Type B pancreatic cell (in vitro differentiated cells): ENCODE measurements at regions not wholly inside any gene's neighbourhood (a gene's known extent, or its start where the extent isn't known, plus 50 kb on each side); places are given as distances from the start of the nearest gene placed in this dataset.

Experiments used
- DNase-seq: peaks from one replicate; pipeline ENCODE4 v3.0.0; 2021; ENCODE audit warnings: mixed read lengths; ENCODE audit not compliant: unreplicated experiment; ENCODE audit errors: extremely low spot score
- H3K27ac Mint-ChIP-seq: 2 replicates; pipeline ENCODE4 v1.8.0; 2021; ENCODE audit warnings: mild to moderate bottlenecking, mixed read lengths
- H3K27me3 Mint-ChIP-seq: 2 replicates; pipeline ENCODE4 v1.8.0; 2021; ENCODE audit warnings: mixed read lengths
- H3K36me3 Mint-ChIP-seq: 2 replicates; pipeline ENCODE4 v1.8.0; 2021; ENCODE audit warnings: mixed read lengths
- H3K4me1 Mint-ChIP-seq: one replicate; pipeline ENCODE4 v1.8.0; 2021; ENCODE audit warnings: mixed read lengths; ENCODE audit not compliant: unreplicated experiment
- H3K4me3 Mint-ChIP-seq: 2 replicates; pipeline ENCODE4 v1.8.0; 2021; ENCODE audit warnings: mild to moderate bottlenecking, mixed read lengths
- H3K9me3 Mint-ChIP-seq: 2 replicates; pipeline ENCODE4 v1.8.0; 2021; ENCODE audit warnings: mixed read lengths
- TF ChIP-seq, protein P1 (sequence below): fragments of 200-600 bp; sonication (generic); conservative IDR thresholded peaks from 2 replicates; pipeline ENCODE4 v1.5.0; 2021; ENCODE audit warnings: antibody characterized with exemption, mild to moderate bottlenecking

DNA sequence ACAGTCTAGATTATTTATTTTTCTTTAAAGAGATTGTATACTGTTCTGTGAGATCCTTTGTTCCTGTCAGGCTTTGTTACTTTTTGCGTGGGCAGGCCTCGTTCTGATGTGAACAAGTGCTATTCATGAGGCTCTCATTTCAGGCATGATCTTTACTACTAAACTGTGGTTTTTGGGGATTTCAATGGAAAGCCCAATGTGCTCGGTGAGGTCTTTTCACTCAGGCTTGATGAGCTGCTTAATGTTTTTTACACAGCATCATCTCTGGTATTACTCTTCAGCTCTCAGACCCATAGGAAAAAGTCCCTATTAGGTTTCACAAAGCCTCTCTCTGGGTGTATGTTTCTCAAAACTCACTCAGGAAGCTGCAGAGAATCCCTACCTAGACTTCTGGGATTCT lies 419.4 kb downstream of the GPATCH2 start:
- TF ChIP-seq, protein P1, sequence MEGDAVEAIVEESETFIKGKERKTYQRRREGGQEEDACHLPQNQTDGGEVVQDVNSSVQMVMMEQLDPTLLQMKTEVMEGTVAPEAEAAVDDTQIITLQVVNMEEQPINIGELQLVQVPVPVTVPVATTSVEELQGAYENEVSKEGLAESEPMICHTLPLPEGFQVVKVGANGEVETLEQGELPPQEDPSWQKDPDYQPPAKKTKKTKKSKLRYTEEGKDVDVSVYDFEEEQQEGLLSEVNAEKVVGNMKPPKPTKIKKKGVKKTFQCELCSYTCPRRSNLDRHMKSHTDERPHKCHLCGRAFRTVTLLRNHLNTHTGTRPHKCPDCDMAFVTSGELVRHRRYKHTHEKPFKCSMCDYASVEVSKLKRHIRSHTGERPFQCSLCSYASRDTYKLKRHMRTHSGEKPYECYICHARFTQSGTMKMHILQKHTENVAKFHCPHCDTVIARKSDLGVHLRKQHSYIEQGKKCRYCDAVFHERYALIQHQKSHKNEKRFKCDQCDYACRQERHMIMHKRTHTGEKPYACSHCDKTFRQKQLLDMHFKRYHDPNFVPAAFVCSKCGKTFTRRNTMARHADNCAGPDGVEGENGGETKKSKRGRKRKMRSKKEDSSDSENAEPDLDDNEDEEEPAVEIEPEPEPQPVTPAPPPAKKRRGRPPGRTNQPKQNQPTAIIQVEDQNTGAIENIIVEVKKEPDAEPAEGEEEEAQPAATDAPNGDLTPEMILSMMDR: no peak
- H3K27me3 Mint-ChIP-seq: no peaks in the 10 kb centered on the region
- H3K27ac Mint-ChIP-seq: no peak overlapping the region
- no peaks in the 10 kb centered on the region for H3K9me3 Mint-ChIP-seq
- no peaks in the 10 kb centered on the region for H3K4me1 Mint-ChIP-seq
- no peak overlapping the region for H3K4me3 Mint-ChIP-seq
- DNase-seq: no peak
- no peaks in the 10 kb centered on the region for H3K36me3 Mint-ChIP-seq

DNA sequence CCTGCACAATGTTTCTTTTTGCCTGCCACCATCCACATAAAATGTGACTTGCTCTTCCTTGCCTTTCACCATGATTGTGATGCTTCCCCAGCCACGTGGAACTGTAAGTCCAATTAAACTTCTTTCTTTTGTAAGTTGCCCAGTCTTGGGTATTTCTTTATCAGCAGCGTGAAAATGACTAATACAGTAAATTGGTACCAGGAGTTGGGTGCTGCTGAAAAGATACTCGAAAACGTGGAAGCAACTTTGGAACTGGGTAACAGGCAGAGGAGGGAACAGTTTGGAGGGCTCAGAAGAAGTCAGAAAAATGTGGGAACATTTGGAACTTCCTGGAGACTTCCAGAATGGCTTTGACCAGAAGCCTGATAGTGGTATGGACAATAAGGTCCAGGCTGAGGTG lies 425.3 kb downstream of the GPATCH2 start:
- TF ChIP-seq, protein P1: no peak
- no peak overlapping the region for H3K4me3 Mint-ChIP-seq
- no peak overlapping the region for H3K27ac Mint-ChIP-seq
- no peaks in the 10 kb centered on the region for H3K36me3 Mint-ChIP-seq
- H3K4me1 Mint-ChIP-seq: no peaks in the 10 kb centered on the region
- H3K27me3 Mint-ChIP-seq: no peaks in the 10 kb centered on the region
- H3K9me3 Mint-ChIP-seq: peaks cover 9% of the 10 kb centered on the region
- no peak for DNase-seq

DNA sequence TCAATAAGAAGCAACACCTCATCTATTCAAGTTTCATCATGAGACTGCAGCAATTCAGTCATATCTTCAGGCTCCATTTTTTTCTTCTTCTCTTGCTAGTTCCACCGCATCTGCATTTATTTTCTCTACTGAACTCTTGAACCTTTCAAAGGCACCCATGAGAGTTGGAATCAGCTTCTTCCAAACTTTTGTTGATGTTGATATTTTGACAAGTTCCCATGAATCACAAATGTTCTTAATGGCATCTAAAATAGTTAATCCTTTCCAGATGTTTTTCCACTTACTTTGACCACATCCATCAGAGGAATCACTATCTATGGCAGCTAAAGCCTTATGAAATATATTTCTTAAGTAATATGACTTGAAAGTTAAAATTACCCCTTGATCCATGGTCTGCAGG lies 434.3 kb downstream of the GPATCH2 start:
- no peak for DNase-seq
- no peak overlapping the region for H3K27ac Mint-ChIP-seq
- peaks cover 4% of the 10 kb centered on the region for H3K27me3 Mint-ChIP-seq
- no peaks in the 10 kb centered on the region for H3K4me1 Mint-ChIP-seq
- H3K9me3 Mint-ChIP-seq: no peaks in the 10 kb centered on the region
- H3K4me3 Mint-ChIP-seq: no peak overlapping the region
- TF ChIP-seq, protein P1: no peak
- no peaks in the 10 kb centered on the region for H3K36me3 Mint-ChIP-seq

DNA sequence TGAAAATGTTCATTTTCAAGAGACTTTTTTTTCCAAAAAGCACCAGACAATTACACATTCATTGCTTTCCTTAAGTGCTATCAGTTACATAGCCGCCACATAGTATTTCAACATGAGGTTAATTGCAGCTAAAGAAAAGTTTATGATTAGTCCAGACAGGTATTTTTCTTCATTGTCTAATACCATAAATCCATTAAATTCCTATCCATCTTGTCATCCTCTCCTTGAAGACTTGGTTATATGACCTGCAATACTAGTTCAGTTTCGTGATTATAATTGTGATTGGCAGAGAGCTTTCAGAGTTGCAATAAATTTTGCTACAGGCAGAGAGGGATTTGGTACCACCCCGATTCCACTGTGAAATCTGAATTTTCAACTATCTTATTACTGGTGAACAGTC lies 437.7 kb downstream of the GPATCH2 start:
- TF ChIP-seq, protein P1: no peak
- no peak overlapping the region for H3K4me3 Mint-ChIP-seq
- no peaks in the 10 kb centered on the region for H3K36me3 Mint-ChIP-seq
- H3K27ac Mint-ChIP-seq: no peak overlapping the region
- DNase-seq: no peak
- peaks cover 15% of the 10 kb centered on the region for H3K9me3 Mint-ChIP-seq
- H3K4me1 Mint-ChIP-seq: no peaks in the 10 kb centered on the region
- peaks cover 11% of the 10 kb centered on the region for H3K27me3 Mint-ChIP-seq

DNA sequence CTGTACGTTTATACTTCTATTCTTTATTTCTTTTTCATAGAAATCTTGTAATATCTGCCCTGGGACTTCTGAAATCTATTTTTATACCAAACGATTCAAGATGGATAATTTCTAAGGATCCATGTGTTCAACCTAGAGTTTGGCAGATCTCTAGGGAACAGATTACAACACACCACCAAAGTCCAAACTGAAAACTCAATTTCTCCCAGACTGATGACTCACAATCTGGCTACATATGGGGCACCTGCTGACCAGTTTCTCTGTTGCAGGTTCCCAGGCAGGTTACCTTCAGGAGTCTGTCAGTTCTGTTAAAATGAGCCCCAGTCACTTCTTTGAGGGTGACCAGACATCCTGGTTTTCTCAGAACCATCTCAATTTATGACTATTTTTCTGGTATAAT lies 439.4 kb downstream of the GPATCH2 start:
- Mint-ChIP-seq H3K4me3 (no peak overlapping the region), H3K27me3 (peaks cover 11% of the 10 kb centered on the region), H3K36me3 (no peaks in the 10 kb centered on the region), H3K9me3 (peaks cover 15% of the 10 kb centered on the region), H3K4me1 (no peaks in the 10 kb centered on the region), H3K27ac (no peak overlapping the region)
- TF ChIP-seq, protein P1: no peak
- no peak for DNase-seq

DNA sequence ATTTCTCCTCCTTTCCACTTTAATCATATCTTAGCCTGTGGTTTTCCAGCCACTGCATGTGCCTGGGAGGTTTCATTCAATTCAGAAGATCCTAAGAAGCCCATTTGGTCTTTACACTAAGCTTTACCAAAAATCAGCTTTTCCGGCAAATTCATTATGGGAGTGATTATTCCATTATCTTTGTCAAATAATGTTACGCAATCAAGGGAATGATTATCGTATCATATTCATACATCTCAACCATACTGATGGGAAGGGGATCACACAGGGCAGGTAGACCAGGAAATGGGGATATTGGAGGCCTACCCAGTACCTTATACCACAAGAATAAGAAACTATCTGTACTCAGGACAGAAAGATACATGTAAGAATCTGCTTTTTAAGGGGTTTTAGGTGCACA lies 440.5 kb downstream of the GPATCH2 start:
- peaks cover 15% of the 10 kb centered on the region for H3K9me3 Mint-ChIP-seq

More for the DNA sequence above, 440.5 kb downstream of the GPATCH2 start:
- Mint-ChIP-seq H3K27me3 (peaks cover 11% of the 10 kb centered on the region), H3K4me1 (no peaks in the 10 kb centered on the region), H3K4me3 (no peak overlapping the region), H3K27ac (no peak overlapping the region), H3K36me3 (no peaks in the 10 kb centered on the region)
- TF ChIP-seq, protein P1: no peak
- DNase-seq: no peak
